Lower lobe of right lung (tissue), 2 donors: ENCODE measurements at regions not wholly inside any gene's neighbourhood (a gene's known extent, or its start where the extent isn't known, plus 50 kb on each side); places are given as distances from the start of the nearest gene placed in this dataset.

ENCODE experiments used
- ATAC-seq, 2 donors: fragments of 200-7000 bp; cut with Tn5 transposase; one replicate each; pipeline ENCODE4 v1.9.1; 2020 to 2022; ENCODE audit warnings: mild to moderate bottlenecking in 2 of 2, moderate library complexity in 2 of 2
- DNase-seq: peaks from one replicate; pipeline ENCODE4 v3.0.0-alpha.2; 2020
- H3K27ac ChIP-seq: fragments of 200-600 bp; one replicate; pipeline ENCODE4 v1.8.0; 2022
- H3K27me3 ChIP-seq: fragments of 200-600 bp; one replicate; pipeline ENCODE4 v1.8.0; 2022; ENCODE audit warnings: low read depth
- H3K36me3 ChIP-seq: fragments of 200-600 bp; one replicate; pipeline ENCODE4 v1.8.0; 2022; ENCODE audit warnings: mild to moderate bottlenecking
- H3K4me1 ChIP-seq: fragments of 200-600 bp; one replicate; pipeline ENCODE4 v1.8.0; 2022
- H3K4me3 ChIP-seq: fragments of 200-600 bp; one replicate; pipeline ENCODE4 v1.8.0; 2022; ENCODE audit warnings: mild to moderate bottlenecking
- H3K9me3 ChIP-seq: fragments of 200-600 bp; one replicate; pipeline ENCODE4 v1.8.0; 2022
- intact Hi-C: fragments of 100-400 bp; cut with DNase I; formaldehyde crosslinking; loops from one replicate; pipeline ENCODE4 v1.11.0; 2022
- TF ChIP-seq, protein P1 (sequence below): fragments of 200-600 bp; IDR thresholded peaks from one replicate; pipeline ENCODE4 v1.8.0; 2022; ENCODE audit warnings: antibody characterized with exemption, mild to moderate bottlenecking
- donor health status: DM: no; HTN: yes; CAD: no; lungs with severe emphysema.

DNA sequence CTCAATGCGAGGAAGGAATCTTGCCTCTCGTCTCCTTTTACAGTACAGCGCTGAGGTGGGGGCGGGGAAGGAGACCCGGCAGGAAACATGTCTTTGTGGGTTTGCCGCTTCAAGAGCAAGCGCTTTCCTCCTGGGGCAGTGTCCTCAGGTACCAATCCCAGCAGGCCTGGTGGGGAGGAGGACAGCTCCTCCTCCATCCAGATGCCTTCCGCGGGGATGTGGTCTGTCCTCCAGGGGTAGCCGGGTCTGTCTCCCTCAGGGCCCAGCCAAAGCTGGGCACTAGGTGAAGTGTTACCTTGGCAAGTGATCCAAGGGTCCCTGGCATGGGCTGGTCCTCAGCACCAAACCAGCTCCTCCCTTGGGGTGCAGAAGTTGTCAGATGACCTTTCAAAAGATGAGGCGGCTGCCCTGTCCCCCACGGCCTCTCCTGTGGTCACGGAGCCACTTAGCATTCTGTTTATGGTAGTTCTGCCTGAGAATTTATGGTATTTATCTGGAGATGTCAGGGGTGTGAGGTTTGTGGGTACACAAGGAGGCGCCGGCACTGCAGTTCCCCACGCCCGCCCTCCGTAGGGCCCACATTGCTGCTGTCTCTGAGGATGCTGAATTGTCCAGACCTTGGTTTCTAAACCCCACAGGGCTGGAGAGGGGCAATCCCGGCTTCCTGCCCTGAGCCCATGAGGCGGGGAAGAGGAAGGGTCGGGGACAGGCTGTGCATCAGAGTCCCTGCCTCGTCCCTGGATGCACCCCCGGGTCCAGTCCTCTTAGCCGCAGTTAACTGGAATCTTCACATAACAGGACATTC lies 93.5 kb upstream of the ANO1 start:
- intact Hi-C loops = no loop called here
- no peak for DNase-seq
- Histone ChIP-seq H3K9me3 (no peaks in the 10 kb centered on the region), H3K36me3 (no peaks in the 10 kb centered on the region), H3K4me1 (peaks cover 16% of the 10 kb centered on the region), H3K27me3 (peaks cover 65% of the 10 kb centered on the region), H3K4me3 (no peak overlapping the region), H3K27ac (no peak overlapping the region)
- TF ChIP-seq, protein P1, sequence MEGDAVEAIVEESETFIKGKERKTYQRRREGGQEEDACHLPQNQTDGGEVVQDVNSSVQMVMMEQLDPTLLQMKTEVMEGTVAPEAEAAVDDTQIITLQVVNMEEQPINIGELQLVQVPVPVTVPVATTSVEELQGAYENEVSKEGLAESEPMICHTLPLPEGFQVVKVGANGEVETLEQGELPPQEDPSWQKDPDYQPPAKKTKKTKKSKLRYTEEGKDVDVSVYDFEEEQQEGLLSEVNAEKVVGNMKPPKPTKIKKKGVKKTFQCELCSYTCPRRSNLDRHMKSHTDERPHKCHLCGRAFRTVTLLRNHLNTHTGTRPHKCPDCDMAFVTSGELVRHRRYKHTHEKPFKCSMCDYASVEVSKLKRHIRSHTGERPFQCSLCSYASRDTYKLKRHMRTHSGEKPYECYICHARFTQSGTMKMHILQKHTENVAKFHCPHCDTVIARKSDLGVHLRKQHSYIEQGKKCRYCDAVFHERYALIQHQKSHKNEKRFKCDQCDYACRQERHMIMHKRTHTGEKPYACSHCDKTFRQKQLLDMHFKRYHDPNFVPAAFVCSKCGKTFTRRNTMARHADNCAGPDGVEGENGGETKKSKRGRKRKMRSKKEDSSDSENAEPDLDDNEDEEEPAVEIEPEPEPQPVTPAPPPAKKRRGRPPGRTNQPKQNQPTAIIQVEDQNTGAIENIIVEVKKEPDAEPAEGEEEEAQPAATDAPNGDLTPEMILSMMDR = no peak
- ATAC-seq = no peak

DNA sequence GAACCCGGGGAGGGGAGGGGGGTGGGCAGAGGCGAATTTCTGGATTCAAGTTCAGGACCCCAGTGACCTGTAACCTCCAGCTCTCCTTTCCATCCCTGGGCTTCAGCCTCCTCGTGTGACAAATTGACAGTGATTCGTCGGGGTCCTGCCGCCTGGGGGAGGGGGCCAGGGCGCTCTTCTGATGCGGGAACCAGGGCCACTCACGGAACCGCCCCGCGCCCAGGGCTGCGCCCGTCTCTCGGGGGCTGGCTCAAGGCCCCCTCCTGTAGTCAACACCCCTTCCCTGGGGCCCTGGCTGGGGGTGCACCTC lies 92.8 kb upstream of the ANO1 start:
- H3K27me3 ChIP-seq = peaks cover 65% of the 10 kb centered on the region
- intact Hi-C loops = no loop called here
- peaks cover 16% of the 10 kb centered on the region for H3K4me1 ChIP-seq
- ATAC-seq (no peak), DNase-seq (no peak)
- peak overlapping the region; percentile 64 for H3K27ac ChIP-seq
- H3K9me3 ChIP-seq = no peaks in the 10 kb centered on the region
- TF ChIP-seq, protein P1 = no peak
- H3K36me3 ChIP-seq = no peaks in the 10 kb centered on the region
- peak overlapping the region; percentile 52 for H3K4me3 ChIP-seq

DNA sequence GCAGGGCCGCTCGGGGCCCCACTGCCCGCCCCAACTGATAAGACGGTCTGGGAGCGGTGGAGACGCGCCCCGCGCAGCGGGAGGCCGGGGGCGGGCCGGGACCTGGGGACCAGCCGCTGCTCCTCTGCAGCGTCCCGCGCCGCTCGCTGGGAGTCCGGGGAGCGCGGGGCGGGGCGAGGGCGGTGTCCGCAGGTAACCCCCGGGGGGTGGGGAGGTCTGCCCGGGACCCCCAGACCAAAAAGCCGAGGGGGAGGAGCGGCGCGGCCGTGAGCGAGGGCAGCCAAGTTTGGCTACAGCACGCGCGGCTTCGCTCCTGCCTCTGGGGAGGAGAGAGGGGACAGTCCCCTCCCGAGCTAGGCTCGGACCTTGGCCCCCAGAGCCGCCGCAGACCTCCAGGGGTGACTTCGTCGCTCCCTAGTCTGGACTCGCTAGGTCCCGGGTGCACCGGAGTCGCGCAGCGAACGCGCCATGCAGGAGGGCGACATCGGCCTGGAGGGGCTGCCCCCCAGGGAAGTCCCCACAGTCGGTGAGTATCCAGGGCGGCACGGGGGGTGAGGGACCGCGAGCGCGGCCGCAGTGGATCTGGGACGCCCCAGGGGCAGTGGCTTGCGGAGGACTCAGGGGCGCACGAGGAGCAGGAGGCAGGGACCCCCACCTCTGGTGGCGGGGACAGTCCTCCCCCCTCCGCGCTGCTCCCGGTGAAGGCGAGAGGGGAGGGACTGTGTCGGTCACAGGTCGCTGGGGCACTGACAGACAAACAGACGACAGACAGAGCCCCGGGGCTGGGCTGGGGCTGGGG lies 92.3 kb upstream of the ANO1 start:
- ATAC-seq (peak in 1 of 2 donors; percentile 11), DNase-seq (no peak)
- H3K36me3 ChIP-seq = no peaks in the 10 kb centered on the region
- TF ChIP-seq, protein P1 = no peak
- H3K9me3 ChIP-seq = no peaks in the 10 kb centered on the region
- intact Hi-C loops = no loop called here
- peak overlapping the region; percentile 64 for H3K27ac ChIP-seq
- peaks cover 65% of the 10 kb centered on the region for H3K27me3 ChIP-seq
- peak overlapping the region; percentile 52 for H3K4me3 ChIP-seq
- peaks cover 16% of the 10 kb centered on the region for H3K4me1 ChIP-seq

DNA sequence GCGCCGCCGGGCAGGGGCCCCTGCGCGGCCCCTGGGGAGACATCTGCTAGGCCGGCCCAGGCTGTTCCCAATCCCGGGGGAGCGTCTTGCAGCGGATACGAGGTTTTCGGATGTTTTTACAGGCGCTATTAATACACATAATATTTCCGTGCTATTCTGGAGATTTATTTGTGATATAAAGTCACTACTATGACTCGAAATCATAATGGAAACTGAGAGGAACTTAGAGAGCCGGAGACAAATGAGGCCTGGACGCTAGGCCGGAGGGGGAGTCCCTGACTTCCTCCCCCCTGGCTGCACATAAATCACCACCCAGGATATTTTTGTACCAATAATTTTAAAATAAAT lies 91.7 kb upstream of the ANO1 start:
- TF ChIP-seq, protein P1 = no peak
- DNase-seq (no peak), ATAC-seq (no peak)
- Histone ChIP-seq H3K36me3 (no peaks in the 10 kb centered on the region), H3K4me3 (peak overlapping the region; percentile 52), H3K27ac (peak overlapping the region; percentile 64), H3K27me3 (peaks cover 65% of the 10 kb centered on the region), H3K4me1 (peaks cover 11% of the 10 kb centered on the region), H3K9me3 (no peaks in the 10 kb centered on the region)
- intact Hi-C loops = no loop called here

DNA sequence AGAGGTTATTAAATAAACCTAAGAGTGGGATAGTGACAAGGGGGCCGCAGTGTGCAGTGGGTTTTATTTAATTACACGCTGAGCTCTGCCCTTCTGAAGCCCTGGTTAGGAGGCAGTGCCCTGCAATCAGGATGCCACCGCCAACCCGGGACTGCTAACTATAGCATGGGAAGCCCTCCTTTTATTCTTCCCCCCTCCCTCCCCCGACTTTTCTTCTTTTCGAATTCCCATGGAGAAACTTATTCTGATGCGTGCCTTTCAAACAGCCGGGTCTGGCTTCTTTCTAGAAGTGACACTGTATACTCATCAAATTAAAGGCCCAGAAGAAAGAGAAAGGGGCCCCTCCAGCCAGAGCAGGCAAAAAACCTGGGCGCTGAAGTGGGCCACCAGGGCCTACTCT lies 91.3 kb upstream of the ANO1 start:
- TF ChIP-seq, protein P1 = no peak
- no peaks in the 10 kb centered on the region for H3K36me3 ChIP-seq
- no peak overlapping the region for H3K27ac ChIP-seq
- peaks cover 8% of the 10 kb centered on the region for H3K4me1 ChIP-seq
- DNase-seq (no peak), ATAC-seq (no peak)
- H3K27me3 ChIP-seq = peaks cover 63% of the 10 kb centered on the region
- intact Hi-C loops = no loop called here
- H3K9me3 ChIP-seq = no peaks in the 10 kb centered on the region
- H3K4me3 ChIP-seq = peak overlapping the region; percentile 52
